Vagina (tissue), 2 donors: ENCODE measurements at regions not wholly inside any gene's neighbourhood (a gene's known extent, or its start where the extent isn't known, plus 50 kb on each side); places are given as distances from the start of the nearest gene placed in this dataset.

Experiments
- DNase-seq, 2 donors: peaks; one replicate each; pipeline ENCODE4 v3.0.0-alpha.2; 2017; ENCODE audit errors: extremely low spot score in 2 of 2
- H3K27ac ChIP-seq: fragments of 200-600 bp; sonication (generic); one replicate; pipeline ENCODE4 v1.5.1; 2019
- H3K27me3 ChIP-seq: fragments of 200-600 bp; sonication (generic); one replicate; pipeline ENCODE4 v1.5.1; 2019
- H3K36me3 ChIP-seq, 2 donors: fragments of 200-600 bp; sonication (generic); one replicate each; pipeline ENCODE4 v1.5.1; 2017 to 2019
- H3K4me1 ChIP-seq: fragments of 200-600 bp; sonication (generic); one replicate; pipeline ENCODE4 v1.5.1; 2019
- H3K4me3 ChIP-seq, 2 donors: fragments of 200-600 bp; sonication (generic); 1 replicate in 1 of 2; 2 replicates in 1 of 2; pipeline ENCODE4 v1.5.1; 2016 to 2019
- H3K9me3 ChIP-seq: fragments of 200-600 bp; sonication (generic); one replicate; pipeline ENCODE4 v1.5.1; 2019
- POLR2A ChIP-seq, 2 donors: fragments of 450-650 bp; IDR thresholded peaks; one replicate each; pipeline ENCODE4 v1.6.1; 2017; ENCODE audit warnings: antibody characterized with exemption in 2 of 2, mild to moderate bottlenecking in 2 of 2, moderate library complexity in 2 of 2
- POLR2AphosphoS5 ChIP-seq, 2 donors: sonication (generic); formaldehyde crosslinking; IDR thresholded peaks; one replicate each; pipeline ENCODE4 v1.9.0; 2017; ENCODE audit warnings: antibody characterized with exemption in 2 of 2, mild to moderate bottlenecking in 2 of 2, low read depth in 1 of 2; ENCODE audit not compliant: insufficient read depth in 1 of 2
- intact Hi-C: fragments of 100-400 bp; cut with DNase I; formaldehyde crosslinking; loops from one replicate; pipeline ENCODE4 v1.15.1; 2023
- TF ChIP-seq, protein P1 (sequence below), 3 experiments: fragments of 450-650 bp in 2 of 3; fragments of 200-600 bp in 1 of 3; sonication (generic) in 1 of 3; IDR thresholded peaks; one replicate each; pipeline ENCODE4 v1.5.1; 2017 to 2019; ENCODE audit warnings: antibody characterized with exemption in 3 of 3, mild to moderate bottlenecking in 2 of 3, moderate library complexity in 2 of 3

DNA sequence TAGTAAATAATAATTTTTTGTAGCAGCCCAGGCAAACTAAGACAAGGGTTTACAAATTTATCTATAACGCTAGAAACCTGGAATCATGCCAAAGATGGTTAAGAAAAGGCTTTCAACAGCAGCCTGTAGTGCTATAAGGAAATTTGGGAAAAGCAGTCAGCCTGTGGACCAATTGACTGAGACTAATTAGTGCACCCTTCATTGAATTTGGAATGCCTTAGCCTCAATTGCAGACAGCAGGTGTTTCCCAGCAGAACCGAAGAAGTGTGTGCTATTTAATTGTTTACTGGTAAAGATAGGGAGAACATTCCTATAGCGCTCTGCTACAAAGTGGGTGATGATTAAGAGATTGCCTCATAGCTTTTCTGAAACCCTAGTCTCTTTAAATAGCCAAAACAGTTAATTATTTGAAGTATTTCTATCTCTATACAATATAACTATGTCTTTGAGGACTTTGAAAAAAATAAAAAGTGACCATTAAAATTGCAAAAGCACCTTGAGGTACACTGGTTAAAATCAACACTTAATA is 1884.3 kb upstream of the PCDH20 start:
- H3K27ac ChIP-seq = no peak overlapping the region
- no peaks in the 10 kb centered on the region for H3K27me3 ChIP-seq
- intact Hi-C loops = loop anchor here (2.0 kb wide), 1 partner anchor 13 kb away; no protein-coding TSS in a partner anchor
- TF ChIP-seq, protein P1, sequence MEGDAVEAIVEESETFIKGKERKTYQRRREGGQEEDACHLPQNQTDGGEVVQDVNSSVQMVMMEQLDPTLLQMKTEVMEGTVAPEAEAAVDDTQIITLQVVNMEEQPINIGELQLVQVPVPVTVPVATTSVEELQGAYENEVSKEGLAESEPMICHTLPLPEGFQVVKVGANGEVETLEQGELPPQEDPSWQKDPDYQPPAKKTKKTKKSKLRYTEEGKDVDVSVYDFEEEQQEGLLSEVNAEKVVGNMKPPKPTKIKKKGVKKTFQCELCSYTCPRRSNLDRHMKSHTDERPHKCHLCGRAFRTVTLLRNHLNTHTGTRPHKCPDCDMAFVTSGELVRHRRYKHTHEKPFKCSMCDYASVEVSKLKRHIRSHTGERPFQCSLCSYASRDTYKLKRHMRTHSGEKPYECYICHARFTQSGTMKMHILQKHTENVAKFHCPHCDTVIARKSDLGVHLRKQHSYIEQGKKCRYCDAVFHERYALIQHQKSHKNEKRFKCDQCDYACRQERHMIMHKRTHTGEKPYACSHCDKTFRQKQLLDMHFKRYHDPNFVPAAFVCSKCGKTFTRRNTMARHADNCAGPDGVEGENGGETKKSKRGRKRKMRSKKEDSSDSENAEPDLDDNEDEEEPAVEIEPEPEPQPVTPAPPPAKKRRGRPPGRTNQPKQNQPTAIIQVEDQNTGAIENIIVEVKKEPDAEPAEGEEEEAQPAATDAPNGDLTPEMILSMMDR (IDR thresholded peaks at IDR 0.05) = no peak
- TF ChIP-seq POLR2AphosphoS5 (IDR thresholded peaks at IDR 0.05; ENCODE audit: insufficient read depth in 1 of 2, low read depth in 1 of 2) = no peak
- no peak for TF ChIP-seq POLR2A (IDR thresholded peaks at IDR 0.05)
- H3K4me3 ChIP-seq = no peak overlapping the region
- no peaks in the 10 kb centered on the region for H3K9me3 ChIP-seq
- H3K4me1 ChIP-seq = no peaks in the 10 kb centered on the region
- H3K36me3 ChIP-seq = no peaks in the 10 kb centered on the region
- no peak for DNase-seq

DNA sequence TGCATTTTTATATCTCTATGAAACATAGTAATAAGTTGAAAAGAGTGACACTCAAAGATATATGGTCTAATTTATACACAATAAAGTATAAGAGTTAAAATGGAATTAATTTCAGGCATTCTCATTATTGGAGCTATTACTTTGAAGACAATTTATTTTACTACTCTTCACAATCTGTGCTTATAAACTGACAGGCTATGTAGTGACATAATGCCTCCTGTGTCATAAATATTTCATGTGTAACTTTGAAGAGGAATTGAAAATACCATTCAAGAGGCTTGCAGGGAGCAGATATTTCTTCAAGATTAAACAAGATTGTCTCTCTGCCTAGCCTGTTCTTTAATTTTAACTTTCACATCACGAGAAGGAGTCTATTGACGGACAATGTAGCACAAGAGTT is 1881.5 kb upstream of the PCDH20 start:
- intact Hi-C loops = no loop called here
- Histone ChIP-seq H3K9me3 (no peaks in the 10 kb centered on the region), H3K4me1 (no peaks in the 10 kb centered on the region), H3K27me3 (no peaks in the 10 kb centered on the region), H3K36me3 (no peaks in the 10 kb centered on the region), H3K27ac (no peak overlapping the region), H3K4me3 (no peak overlapping the region)
- no peak for DNase-seq
- TF ChIP-seq POLR2AphosphoS5 (IDR thresholded peaks at IDR 0.05; ENCODE audit: insufficient read depth in 1 of 2, low read depth in 1 of 2) = no peak
- TF ChIP-seq POLR2A (IDR thresholded peaks at IDR 0.05) = no peak
- TF ChIP-seq, protein P1 (IDR thresholded peaks at IDR 0.05) = no peak

DNA sequence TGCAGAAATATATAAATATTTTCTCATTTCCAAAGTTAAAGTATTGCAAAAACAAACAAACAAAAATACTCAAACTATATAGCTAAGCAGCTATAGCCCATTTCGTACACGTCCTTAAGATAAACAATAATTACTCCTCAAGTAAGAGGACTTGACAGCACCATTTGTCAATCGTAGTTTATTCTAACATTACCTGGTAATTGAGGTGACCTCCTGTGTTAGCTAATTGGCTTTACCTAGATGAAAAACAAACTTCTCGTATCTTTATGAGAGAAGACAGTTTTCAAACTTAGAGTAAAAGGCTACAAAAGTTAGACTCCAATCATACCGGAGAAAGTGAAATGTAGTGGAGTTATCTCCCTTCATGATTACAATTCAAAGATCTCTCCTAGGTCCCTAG is 1876.1 kb upstream of the PCDH20 start:
- Histone ChIP-seq H3K27ac (no peak overlapping the region), H3K36me3 (no peaks in the 10 kb centered on the region), H3K4me1 (no peaks in the 10 kb centered on the region), H3K4me3 (no peak overlapping the region), H3K27me3 (no peaks in the 10 kb centered on the region), H3K9me3 (no peaks in the 10 kb centered on the region)
- no peak for DNase-seq
- TF ChIP-seq, protein P1 (IDR thresholded peaks at IDR 0.05) = no peak
- intact Hi-C loops = no loop called here

DNA sequence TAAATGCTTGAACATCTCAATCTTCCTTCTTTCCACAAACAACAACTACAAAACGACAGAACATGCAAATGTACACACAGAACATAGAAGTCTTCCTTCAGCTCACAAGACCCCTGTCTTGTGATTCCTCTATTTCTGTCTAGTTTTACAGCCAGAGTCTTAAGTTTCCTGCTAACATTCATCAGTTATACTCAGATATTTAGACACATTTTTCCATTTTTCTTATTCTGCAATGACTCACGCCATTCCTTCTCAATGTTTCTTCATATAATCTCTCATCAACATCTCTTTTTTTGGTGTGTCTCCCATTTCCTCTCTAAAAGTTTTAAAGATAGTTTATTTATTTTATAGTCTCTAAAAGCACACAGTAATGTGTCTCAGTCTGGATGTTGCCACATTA is 1872.9 kb upstream of the PCDH20 start:
- Histone ChIP-seq H3K36me3 (no peaks in the 10 kb centered on the region), H3K4me1 (no peaks in the 10 kb centered on the region), H3K4me3 (no peak overlapping the region), H3K27me3 (no peaks in the 10 kb centered on the region), H3K27ac (no peak overlapping the region), H3K9me3 (no peaks in the 10 kb centered on the region)
- intact Hi-C loops = no loop called here
- DNase-seq = no peak
- TF ChIP-seq POLR2AphosphoS5 (IDR thresholded peaks at IDR 0.05; ENCODE audit: insufficient read depth in 1 of 2, low read depth in 1 of 2) = no peak
- TF ChIP-seq POLR2A (IDR thresholded peaks at IDR 0.05) = no peak
- TF ChIP-seq, protein P1 (IDR thresholded peaks at IDR 0.05) = no peak

DNA sequence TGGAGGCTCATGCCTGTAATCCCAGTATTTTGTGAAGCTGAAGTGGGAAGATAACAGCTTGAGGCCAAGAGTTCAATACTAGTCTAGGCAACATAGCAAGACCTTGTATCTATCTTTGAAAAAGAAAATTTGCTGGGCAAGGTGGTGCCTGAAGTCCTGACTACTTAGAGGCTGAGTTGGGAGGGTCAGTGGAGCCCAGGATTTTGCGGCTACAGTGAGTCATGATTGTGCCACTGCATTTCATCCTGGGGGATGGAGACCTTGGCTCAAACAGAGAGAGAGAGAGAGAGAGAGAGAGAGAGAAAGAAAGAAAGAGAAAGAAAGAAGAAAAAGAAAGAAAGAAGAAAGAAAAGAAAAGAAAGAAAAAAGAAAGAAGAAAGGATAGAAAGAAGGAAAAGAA is 1872.3 kb upstream of the PCDH20 start:
- Histone ChIP-seq H3K27me3 (no peaks in the 10 kb centered on the region), H3K4me3 (no peak overlapping the region), H3K36me3 (no peaks in the 10 kb centered on the region), H3K27ac (no peak overlapping the region), H3K9me3 (no peaks in the 10 kb centered on the region), H3K4me1 (no peaks in the 10 kb centered on the region)
- TF ChIP-seq POLR2AphosphoS5 (IDR thresholded peaks at IDR 0.05; ENCODE audit: insufficient read depth in 1 of 2, low read depth in 1 of 2) = no peak
- no peak for TF ChIP-seq POLR2A (IDR thresholded peaks at IDR 0.05)
- TF ChIP-seq, protein P1 (IDR thresholded peaks at IDR 0.05) = no peak
- intact Hi-C loops = no loop called here
- DNase-seq = no peak
